ENCODE measurements at regions not wholly inside any gene's neighbourhood (a gene's known extent, or its start where the extent isn't known, plus 50 kb on each side); places are given as distances from the start of the nearest gene placed in this dataset.
A peak's percentile ranks its signal among the peaks of the same experiment; 100 is the strongest.
"Not testable (repeated sequence)": the region's sequence is repeated elsewhere in the genome, so short reads cannot be mapped to it uniquely, and the experiment has no call there.

GRCh38 chr3:27639271-27639670, 82.9 kb downstream of the EOMES start:
- no peak overlapping the region for H3K27ac ChIP-seq
- no peaks in the 10 kb centered on the region for H3K4me1 ChIP-seq (replicated peaks)
- no peak for TF ChIP-seq POLR2A (IDR thresholded peaks at IDR 0.05)
- TF ChIP-seq CTCF (IDR thresholded peaks at IDR 0.05) = no peak
- TF ChIP-seq POLR2AphosphoS5 (IDR thresholded peaks at IDR 0.05) = no peak
- 80% methylated on average over 2 of the region's 2 CpGs for WGBS
- H3K36me3 ChIP-seq = no peaks in the 10 kb centered on the region
- H3K4me3 ChIP-seq = no peak overlapping the region
- no peaks in the 10 kb centered on the region for H3K27me3 ChIP-seq (replicated peaks; ENCODE audit: insufficient read depth)
- H3K9me3 ChIP-seq = no peaks in the 10 kb centered on the region
- no peak for DNase-seq (ENCODE audit: low spot score)
- intact Hi-C loops (cut with DNase I) = no loop called here

GRCh38 chr3:27638594-27638993, 83.5 kb downstream of the EOMES start:
- TF ChIP-seq CTCF (IDR thresholded peaks at IDR 0.05) (no peak), POLR2AphosphoS5 (IDR thresholded peaks at IDR 0.05) (no peak), POLR2A (IDR thresholded peaks at IDR 0.05) (no peak)
- no peak for DNase-seq (ENCODE audit: low spot score)
- no peak overlapping the region for H3K4me3 ChIP-seq
- H3K4me1 ChIP-seq (replicated peaks) = no peaks in the 10 kb centered on the region
- intact Hi-C loops (cut with DNase I) = no loop called here
- H3K9me3 ChIP-seq = no peaks in the 10 kb centered on the region
- no peaks in the 10 kb centered on the region for H3K36me3 ChIP-seq
- H3K27ac ChIP-seq = no peak overlapping the region
- 92% methylated on average over 6 of the region's 6 CpGs for WGBS
- H3K27me3 ChIP-seq (replicated peaks; ENCODE audit: insufficient read depth) = no peaks in the 10 kb centered on the region

- no peak for DNase-seq (ENCODE audit: low spot score)
- H3K4me1 ChIP-seq (replicated peaks) = no peaks in the 10 kb centered on the region
- H3K27me3 ChIP-seq (replicated peaks; ENCODE audit: insufficient read depth) = no peaks in the 10 kb centered on the region
- H3K27ac ChIP-seq = no peak overlapping the region
- TF ChIP-seq CTCF (IDR thresholded peaks at IDR 0.05) (no peak), POLR2AphosphoS5 (IDR thresholded peaks at IDR 0.05) (no peak), POLR2A (IDR thresholded peaks at IDR 0.05) (no peak)
- intact Hi-C loops (cut with DNase I) = no loop called here
- WGBS = 83% methylated on average over 9 of the region's 9 CpGs
- H3K4me3 ChIP-seq = no peak overlapping the region
- no peaks in the 10 kb centered on the region for H3K9me3 ChIP-seq
- no peaks in the 10 kb centered on the region for H3K36me3 ChIP-seq
Observed at GRCh38 chr3:27637346-27637995, 84.7 kb downstream of the EOMES start.

GRCh38 chr3:27635006-27635405, 87.1 kb downstream of the EOMES start:
- H3K4me3 ChIP-seq; H3K36me3 ChIP-seq; intact Hi-C loops (cut with DNase I); H3K27me3 ChIP-seq (replicated peaks; ENCODE audit: insufficient read depth); H3K4me1 ChIP-seq (replicated peaks); DNase-seq (ENCODE audit: low spot score); H3K9me3 ChIP-seq; H3K27ac ChIP-seq: not testable (repeated sequence)
- WGBS = 85% methylated on average over 5 of the region's 5 CpGs

- Histone ChIP-seq H3K36me3 (no peaks in the 10 kb centered on the region), H3K4me3 (peak overlapping the region; percentile 37 to 40), H3K27ac (peak overlapping the region; percentile 69 to 71), H3K4me1 (replicated peaks) (no peaks in the 10 kb centered on the region), H3K9me3 (no peaks in the 10 kb centered on the region), H3K27me3 (replicated peaks; ENCODE audit: insufficient read depth) (no peaks in the 10 kb centered on the region)
- 23% methylated on average over 6 of the region's 6 CpGs for WGBS
- TF ChIP-seq CTCF (IDR thresholded peaks at IDR 0.05) = no peak
- no peak for TF ChIP-seq POLR2A (IDR thresholded peaks at IDR 0.05)
- TF ChIP-seq POLR2AphosphoS5 (IDR thresholded peaks at IDR 0.05) = no peak
- DNase-seq (ENCODE audit: low spot score) = no peak
- intact Hi-C loops (cut with DNase I) = loop anchor here (5.0 kb wide), 1 partner anchor 41 kb away; no protein-coding TSS in a partner anchor
Observed at GRCh38 chr3:27633224-27633545, 88.9 kb downstream of the EOMES start.
